GM12878 (cell line): ENCODE measurements at regions not wholly inside any gene's neighbourhood (a gene's known extent, or its start where the extent isn't known, plus 50 kb on each side); places are given as distances from the start of the nearest gene placed in this dataset.
A peak's percentile ranks its signal among the peaks of the same experiment; 100 is the strongest.

Experiments used
- ATAC-seq: fragments of 200-7000 bp; cut with Tn5 transposase; 3 replicates; pipeline ENCODE4 v1.9.1; 2020; ENCODE audit warnings: mild to moderate bottlenecking, moderate library complexity
- BruUV-seq: library from RNA; stranded (reverse); fragments of 400-500 nt; replicated peaks from 2 replicates; lab custom pipeline; 2021; lab: Mats Ljungman, UMichigan
- CTCF ChIA-PET: fragments of 300-600 bp; sonication (Branson Sonifier 250); formaldehyde crosslinking; extraction: SDS; loops from one replicate; lab custom pipeline; 2021; ENCODE audit warnings: inconsistent platforms; lab: Yijun Ruan, JAX
- POLR2A ChIA-PET: fragments of 350-600 bp; formaldehyde crosslinking; extraction: SDS; loops from one replicate; lab custom pipeline; 2021; ENCODE audit warnings: inconsistent platforms; lab: Charles Lee
- RAD21 ChIA-PET: fragments of 300-600 bp; sonication (Branson Sonifier 250); formaldehyde crosslinking; loops from one replicate; lab custom pipeline; 2023; ENCODE audit warnings: antibody characterized with exemption; ENCODE audit not compliant: unreplicated experiment; lab: Charles Lee
- SMC1A ChIA-PET: fragments of 300-600 bp; sonication (Branson Sonifier 250); formaldehyde crosslinking; loops from one replicate; lab custom pipeline; 2023; ENCODE audit not compliant: unreplicated experiment, uncharacterized antibody; lab: Charles Lee
- DNase-seq: peaks from one replicate; pipeline ENCODE4 v3.0.0-alpha.2; 2011; ENCODE audit warnings: low read depth, low spot score
- FAIRE-seq: peaks from 3 replicates; lab custom pipeline; 2011; peaks lifted over from hg19 to GRCh38; lab: Jason Lieb, UNC
- H2AFZ ChIP-seq: 2 replicates; pipeline ENCODE4 v1.6.0; 2011; ENCODE audit warnings: low read depth, low read length, control low read depth; ENCODE audit not compliant: control insufficient read depth
- H3K27ac ChIP-seq: 2 replicates; pipeline ENCODE4 v1.5.1; 2011; ENCODE audit warnings: control low read depth; ENCODE audit not compliant: control insufficient read depth, insufficient read depth
- H3K27me3 ChIP-seq, 2 experiments: replicated peaks in 1 of 2; 2 replicates each; pipeline versions ENCODE4 v1.6.0 to v1.6.1; 2011; ENCODE audit warnings: low read length in 1 of 2; ENCODE audit not compliant: control insufficient read depth in 2 of 2, insufficient read depth in 2 of 2
- H3K36me3 ChIP-seq, 2 experiments: 2 replicates each; pipeline ENCODE4 v1.5.1; 2011; ENCODE audit warnings: low read length in 1 of 2; ENCODE audit not compliant: control insufficient read depth in 2 of 2, insufficient read depth in 2 of 2
- H3K4me1 ChIP-seq: 2 replicates; pipeline ENCODE4 v1.6.1; 2011; ENCODE audit warnings: mild to moderate bottlenecking, low read length, moderate library complexity, mixed read lengths; ENCODE audit not compliant: control insufficient read depth, insufficient read depth
- H3K4me2 ChIP-seq: 2 replicates; pipeline ENCODE4 v1.6.0; 2011; ENCODE audit warnings: control low read depth; ENCODE audit not compliant: control insufficient read depth, insufficient read depth
- H3K4me3 ChIP-seq: fragments of 200-600 bp; sonication (generic); 2 replicates; pipeline ENCODE4 v1.5.1; 2016
- H3K79me2 ChIP-seq: 2 replicates; pipeline ENCODE4 v1.6.0; 2011; ENCODE audit warnings: low read length; ENCODE audit not compliant: control insufficient read depth, insufficient read depth
- H3K9ac ChIP-seq: 2 replicates; pipeline ENCODE4 v1.8.0; 2011; ENCODE audit warnings: low read length, control low read depth, mixed read lengths; ENCODE audit not compliant: control insufficient read depth, insufficient read depth
- H3K9me3 ChIP-seq: replicated peaks from 3 replicates; pipeline ENCODE4 v1.5.1; 2011; ENCODE audit warnings: mild to moderate bottlenecking, low read length; ENCODE audit not compliant: control insufficient read depth, insufficient read depth
- H4K20me1 ChIP-seq: 2 replicates; pipeline ENCODE4 v1.6.0; 2011; ENCODE audit not compliant: control insufficient read depth, insufficient read depth
- CTCF ChIP-seq, 3 experiments: IDR thresholded peaks in 2 of 3; conservative IDR thresholded peaks in 1 of 3; 2 replicates each; pipeline ENCODE4 v1.5.1; 2011; ENCODE audit warnings: low read depth in 3 of 3, low read length in 3 of 3, mild to moderate bottlenecking in 3 of 3, control low read depth in 2 of 3, moderate library complexity in 2 of 3, inconsistent platforms in 1 of 3, mixed read lengths in 1 of 3; ENCODE audit not compliant: control insufficient read depth in 2 of 3, insufficient read depth in 1 of 3; ENCODE audit errors: extremely low read depth in 1 of 3
- E4F1 ChIP-seq: fragments of 450-650 bp; IDR thresholded peaks from 2 replicates; pipeline ENCODE4 v1.6.1; 2018; ENCODE audit warnings: borderline replicate concordance, mild to moderate bottlenecking; ENCODE audit not compliant: partially characterized antibody
- ZBTB33 ChIP-seq: fragments of 450-650 bp; IDR thresholded peaks from 2 replicates; pipeline ENCODE4 v1.6.1; 2017; ENCODE audit warnings: mild to moderate bottlenecking
- WGBS: methylation state at CpG from one replicate; pipeline ENCODE4 v1.1.6; 2016; ENCODE audit warnings: low lambda C conversion rate; ENCODE audit not compliant: insufficient replicate concordance, insufficient coverage; ENCODE audit errors: missing lambda C conversion rate; 5-methylcytosine and 5-hydroxymethylcytosine counted together
- in situ Hi-C: fragments of 300-500 bp; cut with MboI; formaldehyde crosslinking; loops from 9 replicates; pipeline ENCODE4 v1.14.3; 2018; ENCODE audit warnings: mixed read lengths
- intact Hi-C: fragments of 100-400 bp; cut with micrococcal nuclease; formaldehyde crosslinking; loops from one replicate; pipeline ENCODE4 v1.14.2; 2022; ENCODE audit not compliant: unreplicated experiment

GRCh38 chr13:21813110-21813509 lies 142.2 kb downstream of the FGF9 start:
- H4K20me1 ChIP-seq, result no peaks in the 10 kb centered on the region
- H3K9ac ChIP-seq, result no peak overlapping the region
- TF ChIP-seq ZBTB33, result no peak
- peak in 1 of 3 experiments; percentile 5; a peak in 1 of 6 replicates for TF ChIP-seq CTCF (IDR thresholded peaks at IDR 0.05 in 2 of 3, conservative IDR thresholded peaks at IDR 0.05 in 1 of 3; ENCODE audit: control insufficient read depth in 2 of 3, extremely low read depth in 1 of 3, insufficient read depth in 1 of 3, low read depth in 3 of 3, low read length in 3 of 3)
- TF ChIP-seq E4F1, result no peak
- no peaks in the 10 kb centered on the region for H3K79me2 ChIP-seq
- ChIA-PET RAD21 (no interaction called here), SMC1A (no interaction called here), POLR2A (no interaction called here), CTCF (no interaction called here)
- intact Hi-C loops (no loop called here), in situ Hi-C loops (no loop called here)
- 40% methylated on average over 4 of the region's 4 CpGs for WGBS
- H3K27me3 ChIP-seq, result no peaks in the 10 kb centered on the region
- no TSS peak for BruUV-seq
- DNase-seq (no peak), ATAC-seq (no peak), FAIRE-seq (no peak)
- H3K4me3 ChIP-seq, result no peak overlapping the region
- H3K4me2 ChIP-seq, result no peak overlapping the region
- H3K4me1 ChIP-seq, result no peaks in the 10 kb centered on the region
- H3K9me3 ChIP-seq, result no peaks in the 10 kb centered on the region; the same call in 2 of the 3 replicates
- no peaks in the 10 kb centered on the region for H3K36me3 ChIP-seq
- H3K27ac ChIP-seq, result no peak overlapping the region
- H2AFZ ChIP-seq, result no peak overlapping the region
